ENCODE measurements at regions not wholly inside any gene's neighbourhood (a gene's known extent, or its start where the extent isn't known, plus 50 kb on each side); places are given as distances from the start of the nearest gene placed in this dataset.

GRCh38 chr14:104450811-104451401 is 128.7 kb upstream of the C14orf180 start:
- peaks cover 0 to 1% of the 10 kb centered on the region in 2 donors for H3K9me3 ChIP-seq (ENCODE audit: control insufficient read depth in 2 of 2, insufficient read depth in 1 of 2, low read length in 1 of 2)
- H3K4me3 ChIP-seq (ENCODE audit: low read length in 2 of 2), result no peak overlapping the region
- H3K4me1 ChIP-seq (ENCODE audit: control insufficient read depth in 2 of 2, insufficient read depth in 2 of 2, low read length in 2 of 2), result no peaks in the 10 kb centered on the region
- no peak for DNase-seq (ENCODE audit: low read depth in 6 of 9, low spot score in 9 of 9)
- H3K36me3 ChIP-seq (ENCODE audit: control insufficient read depth in 2 of 2, insufficient read depth in 2 of 2, low read length in 1 of 2), result no peaks in the 10 kb centered on the region
- H3K27me3 ChIP-seq (ENCODE audit: control insufficient read depth in 2 of 2, insufficient read depth in 1 of 2, low read length in 1 of 2), result peaks cover 0 to 2% of the 10 kb centered on the region in 2 donors
- no peak overlapping the region for H3K27ac ChIP-seq (ENCODE audit: low read depth in 1 of 2, low read length in 1 of 2)
- WGBS, result 97% methylated on average over 28 of the region's 28 CpGs

- WGBS, result 85% methylated on average over 10 of the region's 10 CpGs
- H3K27me3 ChIP-seq (ENCODE audit: control insufficient read depth in 2 of 2, insufficient read depth in 1 of 2, low read length in 1 of 2), result peaks cover 0 to 2% of the 10 kb centered on the region in 2 donors
- no peak overlapping the region for H3K4me3 ChIP-seq (ENCODE audit: low read length in 2 of 2)
- H3K9me3 ChIP-seq (ENCODE audit: control insufficient read depth in 2 of 2, insufficient read depth in 1 of 2, low read length in 1 of 2), result peaks cover 0 to 1% of the 10 kb centered on the region in 2 donors
- H3K36me3 ChIP-seq (ENCODE audit: control insufficient read depth in 2 of 2, insufficient read depth in 2 of 2, low read length in 1 of 2), result no peaks in the 10 kb centered on the region
- no peaks in the 10 kb centered on the region for H3K4me1 ChIP-seq (ENCODE audit: control insufficient read depth in 2 of 2, insufficient read depth in 2 of 2, low read length in 2 of 2)
- DNase-seq (ENCODE audit: low read depth in 6 of 9, low spot score in 9 of 9), result no peak
- no peak overlapping the region for H3K27ac ChIP-seq (ENCODE audit: low read depth in 1 of 2, low read length in 1 of 2)
These were observed 128.1 kb upstream of the C14orf180 start for GRCh38 chr14:104451474-104451873.

GRCh38 chr14:104458845-104459244 is 120.7 kb upstream of the C14orf180 start:
- H3K4me3 ChIP-seq (ENCODE audit: low read length in 2 of 2), result no peak overlapping the region
- H3K4me1 ChIP-seq (ENCODE audit: control insufficient read depth in 2 of 2, insufficient read depth in 2 of 2, low read length in 2 of 2), result no peaks in the 10 kb centered on the region
- H3K9me3 ChIP-seq (ENCODE audit: control insufficient read depth in 2 of 2, insufficient read depth in 1 of 2, low read length in 1 of 2), result no peaks in the 10 kb centered on the region
- WGBS, result 61% methylated on average over 9 of the region's 9 CpGs
- no peak overlapping the region for H3K27ac ChIP-seq (ENCODE audit: low read depth in 1 of 2, low read length in 1 of 2)
- no peaks in the 10 kb centered on the region for H3K36me3 ChIP-seq (ENCODE audit: control insufficient read depth in 2 of 2, insufficient read depth in 2 of 2, low read length in 1 of 2)
- peaks cover 17 to 35% of the 10 kb centered on the region in 2 donors for H3K27me3 ChIP-seq (ENCODE audit: control insufficient read depth in 2 of 2, insufficient read depth in 1 of 2, low read length in 1 of 2)
- no peak for DNase-seq (ENCODE audit: low read depth in 6 of 9, low spot score in 9 of 9)

GRCh38 chr14:104460791-104461651 is 118.5 kb upstream of the C14orf180 start:
- no peak overlapping the region for H3K27ac ChIP-seq (ENCODE audit: low read depth in 1 of 2, low read length in 1 of 2)
- H3K4me1 ChIP-seq (ENCODE audit: control insufficient read depth in 2 of 2, insufficient read depth in 2 of 2, low read length in 2 of 2), result no peaks in the 10 kb centered on the region
- H3K36me3 ChIP-seq (ENCODE audit: control insufficient read depth in 2 of 2, insufficient read depth in 2 of 2, low read length in 1 of 2), result no peaks in the 10 kb centered on the region
- no peak overlapping the region for H3K4me3 ChIP-seq (ENCODE audit: low read length in 2 of 2)
- no peaks in the 10 kb centered on the region for H3K9me3 ChIP-seq (ENCODE audit: control insufficient read depth in 2 of 2, insufficient read depth in 1 of 2, low read length in 1 of 2)
- DNase-seq (ENCODE audit: low read depth in 6 of 9, low spot score in 9 of 9), result peak in 1 of 9 donors; percentile 1
- H3K27me3 ChIP-seq (ENCODE audit: control insufficient read depth in 2 of 2, insufficient read depth in 1 of 2, low read length in 1 of 2), result peaks cover 17 to 35% of the 10 kb centered on the region in 2 donors
- WGBS, result 26% methylated on average over 40 of the region's 47 CpGs

GRCh38 chr14:104461676-104462449 is 117.7 kb upstream of the C14orf180 start:
- Histone ChIP-seq H3K36me3 (ENCODE audit: control insufficient read depth in 2 of 2, insufficient read depth in 2 of 2, low read length in 1 of 2) (no peaks in the 10 kb centered on the region), H3K4me1 (ENCODE audit: control insufficient read depth in 2 of 2, insufficient read depth in 2 of 2, low read length in 2 of 2) (no peaks in the 10 kb centered on the region), H3K9me3 (ENCODE audit: control insufficient read depth in 2 of 2, insufficient read depth in 1 of 2, low read length in 1 of 2) (no peaks in the 10 kb centered on the region), H3K27ac (ENCODE audit: low read depth in 1 of 2, low read length in 1 of 2) (no peak overlapping the region), H3K4me3 (ENCODE audit: low read length in 2 of 2) (no peak overlapping the region), H3K27me3 (ENCODE audit: control insufficient read depth in 2 of 2, insufficient read depth in 1 of 2, low read length in 1 of 2) (peaks cover 17 to 35% of the 10 kb centered on the region in 2 donors)
- WGBS, result 12% methylated on average over 66 of the region's 66 CpGs
- DNase-seq (ENCODE audit: low read depth in 6 of 9, low spot score in 9 of 9), result no peak

GRCh38 chr14:104462651-104463630 is 116.6 kb upstream of the C14orf180 start:
- H3K27me3 ChIP-seq (ENCODE audit: control insufficient read depth in 2 of 2, insufficient read depth in 1 of 2, low read length in 1 of 2), result peaks cover 17 to 35% of the 10 kb centered on the region in 2 donors
- 83% methylated on average over 16 of the region's 16 CpGs for WGBS
- no peak overlapping the region for H3K4me3 ChIP-seq (ENCODE audit: low read length in 2 of 2)
- no peak for DNase-seq (ENCODE audit: low read depth in 6 of 9, low spot score in 9 of 9)
- H3K9me3 ChIP-seq (ENCODE audit: control insufficient read depth in 2 of 2, insufficient read depth in 1 of 2, low read length in 1 of 2), result no peaks in the 10 kb centered on the region
- H3K4me1 ChIP-seq (ENCODE audit: control insufficient read depth in 2 of 2, insufficient read depth in 2 of 2, low read length in 2 of 2), result no peaks in the 10 kb centered on the region
- no peaks in the 10 kb centered on the region for H3K36me3 ChIP-seq (ENCODE audit: control insufficient read depth in 2 of 2, insufficient read depth in 2 of 2, low read length in 1 of 2)
- no peak overlapping the region for H3K27ac ChIP-seq (ENCODE audit: low read depth in 1 of 2, low read length in 1 of 2)

- Histone ChIP-seq H3K4me1 (ENCODE audit: control insufficient read depth in 2 of 2, insufficient read depth in 2 of 2, low read length in 2 of 2) (no peaks in the 10 kb centered on the region), H3K27me3 (ENCODE audit: control insufficient read depth in 2 of 2, insufficient read depth in 1 of 2, low read length in 1 of 2) (peaks cover 17 to 32% of the 10 kb centered on the region in 2 donors), H3K9me3 (ENCODE audit: control insufficient read depth in 2 of 2, insufficient read depth in 1 of 2, low read length in 1 of 2) (no peaks in the 10 kb centered on the region), H3K4me3 (ENCODE audit: low read length in 2 of 2) (no peak overlapping the region), H3K27ac (ENCODE audit: low read depth in 1 of 2, low read length in 1 of 2) (no peak overlapping the region), H3K36me3 (ENCODE audit: control insufficient read depth in 2 of 2, insufficient read depth in 2 of 2, low read length in 1 of 2) (no peaks in the 10 kb centered on the region)
- WGBS, result 88% methylated on average over 6 of the region's 6 CpGs
- no peak for DNase-seq (ENCODE audit: low read depth in 6 of 9, low spot score in 9 of 9)
These were observed 114.7 kb upstream of the C14orf180 start for GRCh38 chr14:104464907-104465306.

GRCh38 chr14:104465482-104466390 is 113.8 kb upstream of the C14orf180 start:
- Histone ChIP-seq H3K27ac (ENCODE audit: low read depth in 1 of 2, low read length in 1 of 2) (no peak overlapping the region), H3K36me3 (ENCODE audit: control insufficient read depth in 2 of 2, insufficient read depth in 2 of 2, low read length in 1 of 2) (no peaks in the 10 kb centered on the region), H3K27me3 (ENCODE audit: control insufficient read depth in 2 of 2, insufficient read depth in 1 of 2, low read length in 1 of 2) (peaks cover 12 to 24% of the 10 kb centered on the region in 2 donors), H3K4me3 (ENCODE audit: low read length in 2 of 2) (no peak overlapping the region), H3K4me1 (ENCODE audit: control insufficient read depth in 2 of 2, insufficient read depth in 2 of 2, low read length in 2 of 2) (no peaks in the 10 kb centered on the region), H3K9me3 (ENCODE audit: control insufficient read depth in 2 of 2, insufficient read depth in 1 of 2, low read length in 1 of 2) (no peaks in the 10 kb centered on the region)
- DNase-seq (ENCODE audit: low read depth in 6 of 9, low spot score in 9 of 9), result no peak
- 84% methylated on average over 8 of the region's 8 CpGs for WGBS
